ENCODE measurements at regions not wholly inside any gene's neighbourhood (a gene's known extent, or its start where the extent isn't known, plus 50 kb on each side); places are given as distances from the start of the nearest gene placed in this dataset.
A peak's percentile ranks its signal among the peaks of the same experiment; 100 is the strongest.

DNA sequence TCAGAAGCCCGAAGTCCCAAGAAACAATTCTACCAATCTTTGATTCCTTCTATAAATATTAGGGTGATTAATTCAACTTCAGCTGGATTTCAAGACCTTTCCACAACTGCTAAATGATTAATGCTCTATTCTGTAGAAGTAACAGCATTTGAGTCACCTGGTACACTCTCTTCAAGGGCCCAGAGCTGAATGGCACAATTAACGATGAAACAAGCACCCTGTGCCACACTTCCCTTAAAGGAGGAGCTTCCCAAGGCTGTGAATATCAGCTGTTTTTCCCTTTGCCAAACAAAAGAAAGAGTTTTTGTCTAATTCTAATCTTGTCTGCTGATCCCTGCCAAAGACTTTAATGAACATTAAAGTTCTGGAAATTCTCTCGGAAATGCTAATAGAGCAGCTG, 56.0 kb downstream of the BOD1L2 start:
- DNase-seq, result no peak

DNA sequence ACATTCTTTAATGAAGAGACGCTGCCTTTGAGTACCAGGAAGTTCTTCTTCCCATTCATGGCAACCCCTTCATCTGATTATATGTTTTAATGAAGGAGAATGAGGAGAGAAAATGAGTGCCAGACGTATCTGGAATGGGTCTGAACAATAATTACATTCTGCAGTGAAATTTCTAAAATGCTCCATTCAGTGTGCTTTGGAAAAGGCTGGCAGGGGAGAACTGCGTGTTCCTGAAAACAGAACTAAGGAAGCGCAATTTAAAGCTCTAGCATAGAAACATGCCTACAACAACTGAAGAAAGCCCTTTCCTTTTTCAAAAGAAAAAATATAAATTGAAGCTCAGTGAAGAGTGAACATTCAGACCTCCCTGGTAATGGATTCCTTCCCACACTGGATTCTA, 58.8 kb downstream of the BOD1L2 start:
- DNase-seq, result no peak

DNA sequence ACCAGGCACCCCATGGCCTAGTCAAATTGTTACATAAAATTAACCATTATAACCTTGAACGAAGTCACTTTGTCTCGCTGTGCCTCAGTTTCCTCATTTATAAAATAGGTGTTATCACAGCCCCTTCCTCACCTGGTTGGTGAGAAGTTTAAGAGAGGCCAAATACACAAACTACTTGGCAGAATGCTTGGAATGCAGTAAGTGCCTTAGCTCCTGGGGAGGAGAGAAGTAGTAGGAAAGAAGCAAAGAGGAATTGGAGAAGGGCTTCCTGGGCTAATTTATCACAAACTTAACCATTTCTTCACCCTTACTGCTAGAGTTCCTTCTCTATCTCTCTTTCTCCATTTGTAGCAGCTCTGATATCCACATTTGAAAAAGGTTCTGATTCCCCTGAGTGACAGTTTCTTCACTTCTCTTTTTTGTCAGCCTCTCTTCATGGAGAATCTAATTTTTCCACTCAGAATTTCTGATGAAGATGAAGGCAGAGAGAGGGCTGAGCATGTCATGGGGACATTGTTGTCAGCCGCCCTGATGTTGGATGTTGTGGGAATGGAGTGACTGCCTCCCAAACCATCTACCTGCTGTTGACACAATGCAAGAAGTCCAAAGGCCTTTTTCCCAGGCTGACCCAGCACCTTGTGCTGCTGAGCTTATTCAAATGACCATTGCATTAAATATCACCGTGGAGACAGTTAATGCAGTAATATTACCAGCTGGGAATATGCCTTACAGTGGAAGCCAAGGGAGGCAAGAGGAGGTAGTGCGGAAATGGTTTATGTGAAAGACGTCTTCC, 60.4 kb downstream of the BOD1L2 start:
- no peak for DNase-seq

DNA sequence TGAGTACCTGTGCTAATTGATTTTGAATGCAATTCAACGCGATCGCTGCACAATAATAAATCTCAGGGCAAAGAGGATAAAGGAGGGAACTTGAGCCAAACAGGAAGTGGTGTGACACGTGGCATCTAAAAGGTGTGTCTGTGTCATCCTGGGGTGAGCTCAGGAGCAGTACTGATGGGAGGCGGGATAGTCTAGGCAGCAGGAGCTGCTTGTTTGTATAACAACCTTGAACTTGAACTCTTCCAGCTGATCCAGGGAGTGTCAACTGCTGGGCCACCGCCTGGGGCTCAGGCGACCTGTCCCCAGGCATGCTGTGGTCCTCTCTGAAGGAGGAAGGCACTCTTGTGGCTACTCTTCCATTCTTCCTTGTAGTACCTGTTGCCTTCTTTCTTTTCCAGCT, 61.2 kb downstream of the BOD1L2 start:
- DNase-seq, result no peak

DNA sequence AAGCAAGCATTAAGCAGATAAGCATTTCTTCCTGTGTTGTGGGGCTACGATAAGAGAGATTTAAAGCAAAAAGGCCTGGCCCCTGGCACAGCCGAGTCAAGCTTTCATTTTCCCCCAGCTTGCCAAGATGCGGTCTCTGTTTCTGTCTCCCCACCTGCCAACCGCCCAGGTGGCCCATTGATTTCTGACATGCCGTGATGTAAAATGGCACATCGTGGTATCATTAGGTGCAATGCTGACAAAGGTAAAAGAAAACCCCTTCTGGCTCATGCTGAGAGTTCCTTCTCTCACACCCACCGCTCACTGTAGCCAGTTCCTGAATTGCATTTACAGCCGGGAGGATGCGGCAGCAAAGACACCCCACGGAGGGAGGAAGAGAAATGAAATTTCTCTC, 62.8 kb downstream of the BOD1L2 start:
- DNase-seq, result peak in 3 of 4 experiments; percentile 1 to 23 (median 9)

DNA sequence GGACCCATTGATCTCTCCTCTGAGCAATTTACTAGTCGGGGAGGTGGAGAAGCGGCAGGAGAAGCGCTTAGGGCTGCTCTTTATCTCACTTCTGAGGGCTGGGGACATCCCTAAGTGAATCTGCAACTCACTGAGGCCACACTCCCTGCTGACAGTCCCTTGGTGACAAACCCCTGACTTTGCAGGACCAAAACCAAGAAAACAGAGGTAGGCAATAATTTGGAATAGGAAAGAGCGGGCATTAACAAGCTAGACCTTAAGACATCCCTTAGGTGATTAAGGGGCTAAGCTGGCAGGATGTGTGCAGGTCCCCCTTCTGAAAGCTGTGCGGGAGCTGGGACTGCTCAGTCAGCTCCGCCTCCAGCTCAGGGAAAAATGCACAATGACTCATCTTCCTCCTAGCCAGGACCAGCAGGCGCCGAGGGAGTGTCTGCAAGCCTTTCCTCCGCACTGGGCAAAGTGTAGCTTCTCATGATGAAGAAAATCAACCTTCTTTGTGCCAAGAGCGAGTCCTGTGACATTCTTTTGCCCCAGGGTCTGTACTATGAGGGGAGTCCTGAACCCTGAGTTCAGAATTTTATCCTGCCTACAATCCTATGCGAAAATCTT, 63.3 kb downstream of the BOD1L2 start:
- DNase-seq, result peak; percentile 29 to 62 (median 49)

DNA sequence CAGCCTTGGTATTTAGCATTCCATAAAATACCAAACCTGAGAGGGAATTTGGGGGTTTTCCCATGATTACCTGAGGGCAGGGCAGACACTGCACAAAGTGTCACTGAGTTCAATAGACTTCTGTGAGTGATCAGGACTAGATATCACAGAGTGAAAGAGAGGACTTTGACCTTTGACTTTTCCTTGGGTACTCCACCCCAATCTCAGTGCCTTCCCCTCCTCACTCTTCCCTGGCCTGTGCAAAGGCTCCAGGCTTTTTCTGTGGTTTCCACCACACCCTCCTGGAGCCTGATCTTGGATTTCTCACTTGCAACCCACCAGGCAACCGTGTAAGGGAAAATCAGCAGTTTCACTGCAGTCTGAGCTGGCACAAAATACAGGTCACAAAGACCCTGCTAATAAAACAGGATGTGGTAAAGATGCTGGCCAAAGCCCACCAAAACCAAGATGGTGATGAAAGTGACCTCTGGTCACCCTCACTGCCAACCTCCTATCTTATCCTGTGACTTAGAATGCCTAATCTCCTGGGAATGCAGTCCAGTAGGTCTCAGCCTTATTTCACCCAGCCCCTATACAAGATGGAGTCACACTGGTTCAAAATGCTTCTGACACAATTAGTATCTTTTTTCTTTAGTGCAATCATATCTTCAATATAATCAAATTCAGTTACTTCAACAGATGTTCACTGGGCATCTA, 64.0 kb downstream of the BOD1L2 start:
- no peak for DNase-seq

DNA sequence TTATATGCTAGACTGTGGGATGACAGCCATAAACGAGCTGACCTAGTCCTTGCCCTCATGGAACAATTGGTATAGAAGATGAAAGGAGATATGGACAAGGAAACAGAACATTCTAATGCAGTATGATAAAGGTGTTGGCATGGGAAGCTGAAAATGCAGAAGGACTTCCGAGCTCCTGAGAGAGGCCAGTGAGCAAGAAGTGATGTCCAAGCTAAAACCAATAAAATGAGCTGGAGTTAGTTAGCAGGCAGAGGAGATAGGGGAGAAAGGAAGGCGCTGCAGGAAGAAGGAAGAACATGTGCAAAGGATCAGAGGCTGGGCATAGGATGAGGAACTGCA, 64.5 kb downstream of the BOD1L2 start:
- DNase-seq, result no peak

DNA sequence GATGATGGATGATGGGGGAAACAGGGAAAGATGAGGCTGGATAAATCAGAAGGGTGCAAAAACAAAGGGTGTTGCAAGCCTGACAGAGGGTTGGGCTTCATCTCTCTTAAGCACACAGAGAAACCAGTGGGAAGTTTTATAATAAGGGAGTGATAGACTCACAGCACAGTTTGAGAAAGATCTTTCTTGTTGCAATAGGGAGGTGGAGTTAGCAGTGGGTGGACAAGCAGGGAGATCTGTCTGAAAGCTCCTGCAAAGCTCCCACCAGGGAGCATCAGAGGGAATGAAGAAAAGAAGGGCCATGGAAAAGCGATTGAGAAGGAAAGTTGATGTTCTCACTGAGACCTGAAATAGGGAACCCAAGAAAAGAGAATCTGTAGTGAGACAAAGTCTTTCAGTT, 64.9 kb downstream of the BOD1L2 start:
- no peak for DNase-seq

DNA sequence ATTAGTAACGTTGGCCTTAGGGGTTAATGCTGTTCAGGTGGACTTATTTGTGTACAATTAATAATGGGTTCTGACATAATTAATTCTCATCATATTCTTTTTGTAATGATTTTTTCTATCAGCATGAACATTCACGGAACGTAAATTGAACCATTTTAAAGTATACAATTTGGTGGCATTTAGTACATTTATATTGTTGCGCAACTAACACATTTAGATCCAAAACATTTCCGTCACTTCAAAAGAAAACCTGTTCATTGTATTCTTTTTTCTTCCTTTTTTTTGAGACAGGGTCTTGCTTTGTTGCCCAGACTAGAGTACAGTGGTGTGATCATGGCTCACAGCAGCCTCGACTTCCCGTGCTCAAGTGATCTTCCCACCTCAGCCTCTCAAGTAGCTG, 65.8 kb downstream of the BOD1L2 start:
- no peak for DNase-seq

DNA sequence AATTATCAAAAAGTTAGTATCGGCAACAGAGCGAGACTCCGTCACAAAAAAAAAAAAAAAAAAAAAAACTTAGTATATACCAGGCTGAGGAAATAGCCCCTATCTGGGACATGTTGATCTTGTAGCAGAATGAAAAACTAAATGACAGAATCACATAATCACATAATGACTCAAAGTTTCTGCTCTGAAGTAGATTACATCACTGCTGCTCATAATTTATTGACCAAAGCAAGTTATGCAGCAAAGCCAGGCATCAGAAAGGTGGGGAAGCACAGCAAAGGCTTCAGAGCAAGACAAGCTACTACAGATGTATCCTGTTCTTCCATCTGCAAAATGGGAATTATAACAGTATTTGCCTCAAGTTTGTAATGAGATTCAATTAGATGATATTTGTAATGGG, 68.1 kb downstream of the BOD1L2 start:
- no peak for DNase-seq

DNA sequence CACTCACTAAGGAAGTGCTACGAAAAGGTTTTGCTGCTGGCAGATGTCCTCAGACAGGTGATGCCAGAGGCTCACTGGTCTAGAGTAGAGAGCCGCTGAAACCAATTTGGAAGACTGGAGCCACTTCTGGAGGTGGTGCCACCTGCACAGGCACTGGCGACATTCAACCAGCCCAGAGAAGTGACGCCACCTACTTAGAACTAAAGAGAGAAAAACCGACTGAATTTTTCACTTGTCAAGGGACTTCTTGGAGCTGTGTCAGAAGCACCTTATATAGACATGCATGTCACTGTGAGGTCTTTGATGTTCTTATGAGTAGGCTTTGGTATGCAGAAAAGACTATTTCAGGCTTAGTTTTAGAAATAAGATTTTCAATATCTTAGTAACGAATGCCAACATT, 71.4 kb downstream of the BOD1L2 start:
- no peak for DNase-seq

DNA sequence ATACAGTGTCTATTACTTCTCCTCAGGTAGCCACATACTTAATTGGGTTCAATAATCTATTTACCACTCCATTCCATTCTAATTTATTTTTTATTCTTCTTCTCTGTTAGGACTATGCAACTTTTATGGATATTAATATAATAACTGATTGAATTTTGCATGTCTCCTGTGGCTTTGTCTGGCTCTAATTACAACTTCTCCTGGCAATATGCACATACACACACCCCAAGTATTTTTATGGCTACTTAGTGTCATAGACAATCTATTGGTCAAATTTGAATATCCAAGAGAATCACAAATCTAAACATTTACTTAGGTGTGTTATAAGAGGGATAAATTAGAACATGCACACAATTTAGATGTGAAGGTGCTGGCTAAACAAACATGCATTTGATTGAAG, 73.1 kb downstream of the BOD1L2 start:
- DNase-seq, result no peak

DNA sequence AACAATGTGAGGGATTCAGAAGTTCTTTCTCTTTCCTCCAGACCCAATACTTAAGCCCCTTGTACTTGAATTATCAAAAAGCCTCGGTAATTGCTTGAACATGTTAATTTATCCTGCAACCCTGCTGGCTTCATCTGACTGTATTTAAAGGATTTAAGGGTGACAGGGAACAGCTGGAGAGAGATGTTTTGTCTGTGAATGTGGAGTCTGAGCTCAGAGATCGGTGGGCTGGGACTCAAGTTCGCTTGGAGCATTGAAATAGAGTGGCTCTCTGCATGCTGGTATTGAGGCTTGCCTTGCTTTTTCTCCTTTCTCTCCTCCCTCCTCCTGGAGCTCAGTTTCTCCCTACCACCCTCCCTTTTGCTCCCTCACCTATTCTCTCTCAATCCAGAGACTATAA, 73.6 kb downstream of the BOD1L2 start:
- DNase-seq, result no peak

DNA sequence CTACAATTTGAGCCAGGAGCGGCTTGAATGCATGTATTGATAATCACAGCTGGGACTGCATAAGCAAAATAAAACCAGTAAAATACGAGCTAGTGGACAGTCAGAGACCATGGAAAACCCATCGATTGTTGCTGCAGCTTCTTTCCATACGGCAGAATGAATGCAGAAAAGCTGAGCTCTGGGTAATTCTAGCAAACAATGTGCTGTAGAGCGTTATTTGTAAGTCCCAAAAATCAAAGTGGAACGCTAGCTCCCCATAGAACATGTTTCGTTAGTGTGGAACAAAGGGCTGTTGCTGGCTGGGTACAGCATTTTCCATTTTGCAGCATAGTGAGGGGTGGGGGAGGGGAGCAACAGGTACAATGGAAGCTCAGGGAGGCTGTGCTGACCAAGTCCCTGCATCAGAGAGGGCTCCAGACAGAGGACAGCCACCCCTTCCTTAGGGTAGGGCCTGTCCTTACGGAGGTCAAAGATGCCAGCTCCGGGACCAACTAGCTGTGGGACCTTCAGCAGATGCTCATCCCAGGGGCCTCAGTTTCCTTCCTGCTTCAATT, 74.1 kb downstream of the BOD1L2 start:
- no peak for DNase-seq

DNA sequence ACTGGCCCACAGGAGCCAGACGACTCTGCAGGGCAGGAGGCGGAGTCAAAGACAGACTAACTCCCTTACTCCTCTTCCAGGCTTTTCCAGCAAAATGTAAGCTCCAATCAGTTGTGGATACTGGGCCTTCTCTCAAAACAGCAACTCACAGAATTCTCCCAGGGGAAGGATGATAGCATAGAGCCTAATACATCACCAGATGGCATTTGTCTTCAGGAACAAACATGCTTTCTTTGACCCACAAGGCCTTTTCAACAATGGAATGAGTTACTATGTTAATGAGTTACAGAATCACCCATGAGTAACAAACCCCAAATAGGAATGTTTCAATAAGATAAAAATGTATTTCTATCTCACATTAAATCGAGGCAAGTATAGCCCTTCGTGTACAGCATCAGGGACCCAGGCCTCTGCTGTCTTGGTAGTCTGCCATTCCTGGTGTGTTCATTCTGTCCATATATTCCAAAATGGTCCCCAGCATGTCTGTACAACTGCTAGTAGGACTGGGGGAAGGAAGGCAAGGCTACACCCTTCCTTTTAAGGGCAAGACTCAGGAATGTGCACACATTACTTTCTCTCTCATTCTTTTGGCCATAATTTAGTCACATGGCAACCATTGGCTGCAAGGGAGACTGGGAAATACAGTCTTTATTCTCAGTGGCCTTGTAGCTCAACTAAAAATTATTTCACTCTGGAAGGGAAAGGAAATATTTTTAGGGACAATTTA, 76.4 kb downstream of the BOD1L2 start:
- DNase-seq, result no peak

DNA sequence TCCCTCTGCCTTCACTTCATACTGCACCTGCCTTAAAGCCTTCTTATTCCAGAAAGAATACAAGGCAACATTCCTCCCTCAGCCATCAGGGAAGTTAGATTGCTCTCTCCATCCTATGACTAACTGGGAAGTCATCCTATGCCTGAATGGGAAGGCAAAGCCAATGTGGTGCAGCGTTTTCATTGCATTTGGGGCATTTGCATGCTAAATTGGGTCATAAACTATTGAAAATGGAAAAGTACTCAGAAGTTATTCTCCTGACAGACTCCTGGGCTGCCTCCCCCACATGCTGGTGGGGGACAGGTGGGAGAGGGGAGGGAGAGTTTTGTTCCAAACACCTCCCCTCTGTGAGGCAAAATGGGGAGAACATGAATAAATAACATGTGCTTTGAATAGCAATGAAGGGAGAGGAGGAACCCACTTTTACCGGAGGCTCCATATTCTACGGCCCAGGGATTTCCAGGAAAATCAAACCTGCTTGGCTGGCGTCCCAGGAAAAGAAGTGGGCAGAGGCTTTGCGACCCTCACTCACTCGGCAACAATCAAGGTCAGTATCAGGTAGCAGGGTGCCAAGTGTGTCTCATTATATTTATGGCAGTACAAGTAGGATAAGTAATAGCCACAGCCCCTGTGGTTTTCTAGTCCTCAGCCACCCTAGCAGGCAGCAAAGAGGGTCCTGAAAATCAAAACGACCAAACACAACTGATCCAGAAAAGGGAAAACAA, 84.1 kb downstream of the BOD1L2 start:
- no peak for DNase-seq

DNA sequence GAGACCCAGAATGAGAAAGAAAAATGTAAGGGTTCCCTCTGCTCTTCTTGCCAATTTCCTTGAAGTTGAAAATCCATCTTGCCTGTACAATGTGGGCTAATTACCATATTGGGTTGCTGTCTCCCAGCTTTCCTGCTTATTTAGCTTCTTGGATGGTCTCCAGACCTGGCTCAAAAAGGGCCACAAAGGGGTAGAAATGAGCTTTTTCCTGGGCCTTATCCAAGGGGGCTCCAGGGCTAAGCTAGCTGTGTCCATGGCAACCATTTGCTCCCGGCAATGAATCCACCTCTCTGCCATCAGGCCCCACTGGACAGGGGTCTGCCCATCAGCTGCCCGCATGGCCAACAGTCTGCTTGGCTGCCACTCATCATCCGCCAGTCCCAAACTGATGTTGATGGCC, 85.0 kb downstream of the BOD1L2 start:
- DNase-seq, result no peak

DNA sequence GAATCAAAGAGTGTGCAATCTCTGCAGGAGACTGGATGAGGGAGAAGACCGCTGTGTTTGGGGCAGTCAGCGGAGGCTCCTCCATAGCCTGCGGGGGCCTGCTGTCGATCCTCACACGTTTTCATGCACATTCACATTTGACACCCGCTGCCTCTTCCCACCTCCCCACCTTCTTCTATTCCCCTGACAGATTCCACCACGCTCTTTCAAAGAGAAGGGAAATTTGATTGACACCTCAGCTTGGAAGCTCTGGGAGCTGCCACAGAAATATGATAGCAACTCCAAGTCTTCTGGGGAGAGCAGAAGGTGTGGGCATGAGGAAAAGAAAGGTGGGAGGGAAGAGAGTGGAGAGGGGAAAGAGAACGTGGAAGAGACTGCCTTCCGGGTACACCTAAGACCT, 87.5 kb downstream of the BOD1L2 start:
- DNase-seq, result no peak

DNA sequence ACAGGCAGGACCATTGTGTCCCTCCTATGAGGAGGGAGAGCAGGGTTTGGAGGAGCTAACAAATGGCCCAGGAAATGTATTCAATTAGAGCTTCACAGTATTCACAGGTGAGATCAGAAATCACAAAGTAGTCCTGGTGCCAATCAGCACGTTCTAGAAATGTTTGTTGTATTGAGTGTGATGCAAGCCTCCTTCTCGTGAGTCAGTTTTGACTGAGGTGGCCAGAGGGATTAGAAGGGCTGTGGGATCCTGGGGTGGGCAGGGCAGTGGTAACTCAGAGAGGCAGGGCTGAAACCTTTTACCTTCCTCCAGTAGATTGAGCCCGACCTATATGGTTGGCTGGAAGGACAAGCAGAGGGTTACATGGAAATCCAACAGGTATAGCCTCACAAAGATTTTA, 95.0 kb downstream of the BOD1L2 start:
- DNase-seq, result no peak

DNA sequence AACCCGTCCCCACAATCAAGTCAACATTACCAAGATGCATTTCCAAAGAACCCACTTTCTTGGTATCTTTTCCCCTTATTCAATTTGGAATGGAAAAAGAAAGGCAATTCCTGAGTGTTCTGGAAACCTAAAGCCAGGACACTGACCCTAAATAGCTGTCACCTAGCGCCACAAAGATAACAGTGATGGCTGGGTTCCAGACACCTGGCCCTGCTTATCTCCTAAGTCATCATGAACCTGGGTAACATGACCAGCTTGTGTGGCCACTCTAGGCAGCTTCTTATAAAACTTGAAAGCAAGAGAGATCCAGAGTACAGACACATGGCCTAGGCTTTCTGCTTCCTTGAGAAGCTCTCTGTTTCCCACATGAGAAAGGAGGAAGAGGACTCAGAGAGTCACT, 95.4 kb downstream of the BOD1L2 start:
- no peak for DNase-seq

DNA sequence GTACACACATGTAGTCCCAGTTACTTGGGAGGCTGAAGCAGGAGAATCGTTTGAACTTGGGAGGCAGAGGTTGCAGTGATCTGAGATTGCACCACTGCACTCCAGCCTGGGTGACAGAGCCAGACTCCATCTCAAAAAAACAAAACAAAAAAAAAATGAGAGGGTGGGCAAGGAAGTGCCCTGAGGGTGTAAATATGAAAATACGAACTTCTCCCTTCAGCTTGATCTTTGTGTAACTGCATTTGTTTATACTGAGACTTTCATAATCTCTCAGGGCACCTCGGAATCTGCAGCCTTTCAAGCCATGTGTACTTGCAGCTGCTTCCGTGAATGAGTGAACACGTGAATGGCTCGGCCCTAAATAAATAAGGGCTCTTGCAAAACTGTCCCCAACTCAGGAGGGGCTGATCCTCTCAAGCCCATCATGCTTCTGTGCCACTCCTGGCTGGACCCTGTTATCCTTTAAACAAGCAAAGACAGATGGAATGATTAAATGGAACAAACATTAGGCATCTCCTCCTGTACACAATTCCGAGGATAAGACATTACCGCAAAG, 96.8 kb downstream of the BOD1L2 start:
- no peak for DNase-seq
